Renal cortex interstitium (tissue), 11 donors: ENCODE measurements at regions not wholly inside any gene's neighbourhood (a gene's known extent, or its start where the extent isn't known, plus 50 kb on each side); places are given as distances from the start of the nearest gene placed in this dataset.

ENCODE experiments used
- DNase-seq, 11 donors: peaks; one replicate each; pipeline ENCODE4 v3.0.0-alpha.2; 2013; ENCODE audit warnings: low read depth in 9 of 11, low spot score in 4 of 11; ENCODE audit errors: extremely low read depth in 1 of 11

DNA sequence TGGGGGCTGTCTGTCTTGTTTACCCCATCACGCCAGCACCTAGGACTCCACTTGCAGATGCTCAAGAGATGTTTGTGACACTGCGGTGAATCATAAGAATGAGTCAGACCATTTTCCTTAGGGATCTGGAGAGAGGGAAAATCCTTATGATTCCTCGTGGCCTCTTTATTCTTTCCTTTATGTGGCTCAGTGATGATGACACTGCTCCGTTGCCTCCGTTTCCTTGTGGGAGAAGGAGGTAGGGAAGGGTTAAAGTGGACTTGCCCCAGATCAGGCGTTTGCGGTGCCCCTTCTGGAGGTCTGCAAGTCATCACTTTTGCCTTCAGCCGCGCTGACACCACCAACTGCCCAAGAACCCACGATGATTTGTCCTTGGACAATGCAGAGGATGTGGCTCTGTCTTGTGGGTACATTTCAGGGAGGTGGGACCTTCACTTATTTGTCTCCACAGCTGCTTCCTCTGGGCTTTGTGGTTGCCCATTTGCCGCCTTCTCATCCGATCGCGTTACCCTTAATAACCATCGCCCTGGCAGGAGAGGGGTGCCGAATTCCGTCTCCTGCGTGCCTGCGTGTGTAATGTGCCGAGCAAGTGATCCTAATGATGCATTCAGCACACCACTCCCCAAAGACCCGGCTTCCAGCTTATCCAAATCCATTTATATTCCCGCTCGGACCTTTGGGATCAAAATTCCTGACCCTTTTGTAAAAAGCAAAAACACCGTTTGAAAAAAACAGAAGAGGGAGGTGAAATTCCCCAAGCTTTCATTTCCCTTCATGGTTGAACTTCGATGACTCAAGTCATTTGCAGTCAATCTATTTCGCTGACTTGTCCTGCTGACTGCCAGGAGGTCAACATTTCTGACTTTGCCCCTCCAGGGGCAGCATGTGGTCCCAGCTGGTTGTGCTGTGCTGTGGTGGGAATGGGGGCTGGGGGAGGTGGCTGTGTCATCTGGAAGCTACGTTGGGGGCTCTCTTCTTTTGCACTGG lies 87.2 kb upstream of the IRX3 start:
- no peak for DNase-seq

GRCh38 chr16:54370278-54371040 lies 83.9 kb upstream of the IRX3 start:
- peak in 1 of 11 donors; percentile 25 for DNase-seq

DNA sequence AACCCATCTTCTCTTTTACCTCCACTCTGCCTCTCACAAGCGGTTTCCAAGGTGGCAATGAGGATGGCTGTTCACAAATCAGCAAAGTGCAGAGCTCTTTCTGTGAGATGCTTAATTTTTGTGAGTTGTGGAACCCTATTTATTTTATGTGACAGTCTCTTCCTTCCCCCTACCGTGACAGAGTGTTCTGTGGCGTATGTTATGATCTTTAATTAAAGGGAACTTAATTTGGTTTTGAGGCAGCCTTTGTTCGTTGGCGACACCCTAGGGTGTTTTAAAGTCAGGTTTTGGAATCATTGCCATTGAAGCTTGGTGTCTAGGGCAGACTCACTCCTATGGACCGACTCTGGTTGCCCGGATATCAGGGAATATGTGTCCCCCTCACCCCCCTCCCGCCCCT lies 83.3 kb upstream of the IRX3 start:
- DNase-seq, result no peak

- DNase-seq, result peak in 1 of 11 donors; percentile 32
Observed at GRCh38 chr16:54366943-54367342, 80.4 kb upstream of the IRX3 start.

DNA sequence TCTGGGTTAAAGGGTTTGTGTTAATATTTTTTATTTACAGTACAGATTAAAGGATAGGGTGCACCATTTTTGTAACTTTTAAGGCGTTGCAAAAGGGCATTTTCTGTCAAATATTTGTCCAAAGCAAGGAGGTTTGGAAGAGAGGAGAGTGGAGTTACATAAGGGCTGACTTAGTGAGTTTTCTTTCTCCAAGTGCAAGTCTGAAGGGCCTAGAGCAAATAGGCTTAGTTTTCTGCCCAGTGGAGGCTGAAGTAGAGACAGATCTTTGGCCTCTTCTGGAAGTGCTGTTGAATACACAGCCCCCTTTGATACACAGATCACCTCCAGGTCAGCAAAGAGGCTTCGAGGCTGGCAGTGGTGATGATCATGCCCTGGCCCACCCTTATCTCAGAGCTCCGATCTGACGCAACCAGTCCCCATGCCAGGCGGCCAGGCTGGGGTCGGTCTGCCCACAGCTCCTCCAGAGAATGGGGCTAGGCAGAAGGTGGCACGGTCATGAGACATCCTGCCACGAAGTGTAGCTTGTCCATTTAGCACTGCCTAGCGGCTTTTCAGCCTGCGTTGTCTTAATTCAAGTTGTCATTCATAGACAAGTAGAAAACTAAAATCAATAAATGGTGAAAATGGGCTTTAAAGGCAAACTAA lies 79.5 kb upstream of the IRX3 start:
- no peak for DNase-seq

- no peak for DNase-seq
Observed at GRCh38 chr16:54363766-54364165, 77.2 kb upstream of the IRX3 start.

GRCh38 chr16:54362591-54363206 lies 76.1 kb upstream of the IRX3 start:
- no peak for DNase-seq

DNA sequence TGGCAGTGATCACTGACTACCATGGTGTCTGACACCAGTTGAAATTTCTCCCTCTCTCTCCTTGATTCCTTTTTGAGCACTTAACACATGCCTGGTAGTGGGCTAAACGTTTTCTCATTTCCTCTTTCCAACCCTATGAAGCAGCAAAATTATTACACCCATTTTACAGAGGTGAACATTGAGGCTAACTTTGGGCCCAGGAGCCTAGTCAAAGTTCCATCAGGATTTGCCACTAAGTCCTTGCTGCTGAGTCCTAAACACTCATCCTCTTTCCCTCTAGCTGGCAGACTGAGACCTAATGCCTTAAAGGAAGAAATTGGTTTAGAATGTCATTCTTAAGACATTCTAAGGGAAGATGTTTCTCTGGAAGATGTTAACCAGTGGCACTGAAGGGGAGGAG lies 74.7 kb upstream of the IRX3 start:
- DNase-seq, result no peak

- no peak for DNase-seq
Observed at GRCh38 chr16:54360681-54361080, 74.1 kb upstream of the IRX3 start.

DNA sequence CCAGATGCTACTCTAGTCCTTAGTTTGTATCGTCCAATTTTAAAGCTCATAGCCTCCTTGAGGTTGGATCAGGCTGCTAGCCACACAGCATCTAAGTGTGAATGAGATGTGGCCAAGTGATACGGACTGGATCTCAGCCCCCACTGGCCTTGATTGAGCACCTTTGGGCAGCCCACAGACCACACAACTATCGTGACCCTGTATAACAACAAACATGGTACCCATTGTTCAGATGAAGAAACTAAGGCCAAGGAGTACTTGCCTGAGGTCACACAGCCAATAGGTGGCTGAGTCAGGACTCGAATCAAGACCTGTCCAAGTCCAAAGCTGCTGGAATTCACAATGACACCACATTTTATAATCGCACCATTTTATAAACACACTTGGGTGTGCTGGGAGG lies 73.0 kb upstream of the IRX3 start:
- no peak for DNase-seq

- DNase-seq, result no peak
Observed at GRCh38 chr16:54359081-54359480, 72.5 kb upstream of the IRX3 start.

DNA sequence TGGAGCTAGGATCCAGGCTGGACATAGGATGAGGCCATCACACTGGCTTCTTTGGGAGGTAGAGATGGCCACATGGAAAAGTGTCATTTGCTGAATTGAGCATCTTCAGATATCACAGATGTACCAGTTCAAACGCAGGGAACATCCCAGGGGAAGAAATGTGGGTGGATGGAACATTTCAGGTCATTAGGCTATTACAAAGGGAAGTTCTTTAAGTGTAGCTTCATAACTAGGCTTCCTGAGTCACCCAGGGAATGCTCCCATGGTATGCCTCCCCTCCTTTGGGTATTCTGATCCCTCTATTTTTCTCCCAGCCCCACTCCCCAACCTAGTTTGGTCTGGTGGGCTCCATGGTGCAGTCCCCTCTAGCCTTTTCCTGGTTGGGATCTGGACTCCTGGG lies 69.8 kb upstream of the IRX3 start:
- DNase-seq, result no peak

DNA sequence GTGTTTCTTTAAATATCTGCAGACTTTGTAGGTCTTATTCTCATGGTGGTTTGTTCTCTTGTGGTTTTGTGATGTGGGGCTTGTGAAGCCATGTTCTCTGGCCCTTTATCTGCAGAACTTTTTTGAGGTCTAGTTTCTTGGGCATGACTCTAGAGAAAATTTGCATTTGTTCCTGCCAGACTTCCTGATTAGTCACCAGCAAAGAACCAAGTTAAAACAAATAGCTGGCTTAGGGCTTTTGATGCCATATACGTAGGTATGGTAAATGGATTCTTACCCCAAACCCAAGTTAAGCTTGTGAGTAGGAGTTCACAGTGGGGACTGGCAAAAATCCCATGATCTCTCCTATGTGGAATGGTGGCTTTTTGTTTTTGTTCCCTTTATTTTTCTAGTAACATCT lies 68.7 kb upstream of the IRX3 start:
- DNase-seq, result no peak

GRCh38 chr16:54353097-54353496 lies 66.5 kb upstream of the IRX3 start:
- no peak for DNase-seq

GRCh38 chr16:54351171-54351570 lies 64.6 kb upstream of the IRX3 start:
- no peak for DNase-seq

DNA sequence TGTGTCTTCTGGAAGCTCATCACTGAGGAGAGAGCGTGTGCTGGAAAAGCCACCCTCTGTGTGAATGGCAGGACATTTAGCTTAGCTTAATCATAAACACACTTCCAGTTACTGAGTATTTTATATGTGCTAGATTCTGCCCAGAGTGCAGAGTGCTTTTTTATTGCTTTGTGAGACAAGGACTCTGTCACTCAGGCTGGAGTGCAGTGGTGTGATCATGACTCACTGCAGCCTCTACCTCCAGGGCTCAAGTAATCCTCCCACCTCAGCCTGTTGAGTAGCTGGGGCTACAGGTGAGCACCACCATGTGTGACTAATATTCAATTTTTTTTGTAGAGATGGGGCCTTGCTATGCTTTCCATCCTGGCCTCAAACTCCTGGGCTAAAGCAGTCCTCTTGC lies 61.4 kb upstream of the IRX3 start:
- DNase-seq, result no peak

DNA sequence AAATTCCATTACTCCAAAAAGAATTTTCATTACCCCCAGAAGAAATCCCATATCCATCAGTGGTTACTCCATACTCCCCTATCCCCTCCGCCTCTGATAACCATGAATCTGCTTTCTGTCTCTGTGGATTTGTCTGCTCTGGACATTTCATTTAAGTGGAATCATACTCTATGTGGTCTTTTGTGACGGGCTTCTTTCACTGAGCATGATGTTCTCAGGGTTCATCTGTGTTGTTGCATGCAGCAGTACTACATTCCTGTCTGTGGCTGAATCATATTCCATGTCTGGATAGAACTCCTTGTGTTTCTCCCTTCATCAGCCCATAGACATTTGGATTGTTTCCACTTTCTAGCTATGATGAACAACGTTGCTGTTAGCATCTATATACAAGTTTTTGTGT lies 59.5 kb upstream of the IRX3 start:
- DNase-seq, result no peak

- DNase-seq, result peak in 1 of 11 donors; percentile 33
Observed at GRCh38 chr16:54344646-54345630, 58.4 kb upstream of the IRX3 start.
